Fibroblast of the conjunctiva (primary cell): ENCODE measurements at regions not wholly inside any gene's neighbourhood (a gene's known extent, or its start where the extent isn't known, plus 50 kb on each side); places are given as distances from the start of the nearest gene placed in this dataset.
A peak's percentile ranks its signal among the peaks of the same experiment; 100 is the strongest.
"Not testable (repeated sequence)": the region's sequence is repeated elsewhere in the genome, so short reads cannot be mapped to it uniquely, and the experiment has no call there.

Experiments used
- DNase-seq: peaks from one replicate; pipeline ENCODE4 v3.0.0-alpha.2; 2010; ENCODE audit warnings: low read depth

DNA sequence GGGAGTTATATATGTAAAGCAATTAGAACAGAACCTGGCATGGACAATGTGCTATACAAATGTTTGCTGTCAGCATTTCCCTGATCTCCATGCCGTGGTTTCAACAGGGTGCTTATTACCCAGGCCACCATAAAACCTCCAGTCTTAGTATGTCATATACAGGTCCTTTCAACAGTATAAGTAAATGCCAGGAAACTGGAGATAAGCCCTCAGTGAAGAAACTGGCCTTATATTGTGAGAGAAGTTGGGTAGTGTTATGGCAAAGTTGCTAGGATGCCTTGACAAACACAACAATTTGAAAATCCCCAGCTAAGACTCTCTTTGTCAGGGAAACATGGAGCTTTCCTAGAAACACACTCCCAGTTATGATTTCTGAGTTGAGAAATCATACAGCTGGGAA, 850.2 kb upstream of the ADAMTS5 start:
- DNase-seq: peak; percentile 5

DNA sequence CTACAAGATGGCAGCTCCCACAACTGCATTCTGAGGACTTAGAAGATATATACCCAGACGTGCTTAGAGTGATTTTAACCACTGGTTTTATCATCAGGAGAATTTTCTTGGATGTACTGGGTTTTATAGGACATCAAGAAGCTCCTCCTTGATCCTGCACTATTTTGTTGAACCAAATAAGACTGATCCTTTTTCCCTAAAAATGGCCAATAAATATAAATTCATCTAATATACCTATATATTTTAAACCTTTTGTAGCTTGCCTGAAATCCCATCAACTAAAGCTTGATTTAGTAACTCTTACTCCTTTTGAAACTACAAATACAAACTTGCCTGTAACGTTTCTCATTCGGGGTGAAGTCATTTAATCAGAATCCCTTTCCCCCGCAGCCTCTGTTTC, 849.4 kb upstream of the ADAMTS5 start:
- no peak for DNase-seq

DNA sequence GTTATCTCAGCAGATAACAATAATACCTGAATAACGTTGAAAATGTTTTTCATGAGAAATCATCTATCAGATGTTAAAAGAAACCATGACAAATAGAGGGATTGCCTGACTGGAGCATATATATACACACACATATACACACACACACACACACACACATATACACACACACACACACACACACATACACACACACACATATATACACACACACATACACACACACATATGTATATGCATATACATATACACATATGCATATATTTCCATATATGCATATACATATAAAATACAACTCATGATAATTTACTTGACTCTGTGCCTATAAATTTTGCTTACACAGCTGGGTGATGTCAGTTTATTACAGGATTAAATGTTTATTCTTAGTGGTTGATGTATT, 847.3 kb upstream of the ADAMTS5 start:
- DNase-seq: no peak

DNA sequence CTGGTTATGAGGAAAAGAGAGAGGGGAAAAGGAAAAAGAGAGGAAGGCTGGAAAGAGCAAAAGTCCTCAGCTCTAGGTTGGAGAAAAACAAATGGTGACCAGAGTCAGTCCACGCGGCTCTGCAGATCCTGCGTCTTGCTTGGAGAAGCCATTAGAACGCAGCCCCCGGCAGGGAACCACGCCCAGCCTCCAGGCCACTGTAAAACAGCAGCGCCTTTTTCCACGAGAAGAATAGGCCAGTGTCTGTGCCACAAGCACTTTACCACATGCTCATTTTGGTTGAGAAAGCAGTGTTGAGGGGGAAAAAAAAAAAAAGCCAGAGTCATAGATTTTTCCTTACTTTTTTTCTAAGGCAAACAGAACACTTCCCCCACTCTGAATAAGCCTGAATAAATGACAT, 846.9 kb upstream of the ADAMTS5 start:
- DNase-seq: no peak

DNA sequence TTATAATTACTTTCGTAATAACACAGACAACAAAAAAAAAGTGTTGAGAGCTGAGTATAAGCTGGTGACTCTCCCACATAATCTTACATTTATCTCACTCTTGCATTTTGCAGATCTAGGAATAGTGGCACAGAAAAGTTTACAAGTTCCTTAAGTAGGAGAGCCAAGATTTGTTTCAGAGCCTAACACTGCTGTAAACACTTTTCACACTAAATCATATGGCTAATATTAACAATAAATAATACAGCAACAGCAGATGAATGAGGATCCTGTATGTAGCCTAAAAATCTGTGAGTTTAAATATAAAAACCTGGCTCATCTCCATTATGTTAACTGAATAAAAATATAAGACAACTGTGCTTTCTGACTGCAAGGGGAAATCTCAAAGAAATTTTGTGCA, 846.5 kb upstream of the ADAMTS5 start:
- DNase-seq: no peak

GRCh38 chr21:27812279-27812678, 845.4 kb upstream of the ADAMTS5 start:
- no peak for DNase-seq

DNA sequence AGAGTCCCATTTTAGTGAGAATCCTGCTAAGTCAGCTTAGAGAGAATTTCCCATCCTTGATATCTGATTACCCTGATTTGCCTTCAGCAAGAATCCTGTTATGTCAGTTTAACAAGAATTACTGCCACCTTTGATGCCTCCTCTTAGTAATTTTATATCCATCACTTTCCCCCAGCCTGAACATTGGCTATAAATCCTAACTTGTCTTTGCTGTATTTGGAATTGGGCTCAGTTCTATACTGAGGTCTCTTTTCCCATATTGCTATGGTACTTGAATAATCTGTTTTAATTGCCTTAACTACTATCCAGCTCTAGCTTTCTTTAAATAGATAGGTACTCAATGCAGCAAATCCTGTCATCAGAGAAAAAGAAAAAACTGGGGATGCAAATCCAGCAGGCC, 842.0 kb upstream of the ADAMTS5 start:
- no peak for DNase-seq

- no peak for DNase-seq
These were observed 840.7 kb upstream of the ADAMTS5 start for GRCh38 chr21:27807596-27807995.

DNA sequence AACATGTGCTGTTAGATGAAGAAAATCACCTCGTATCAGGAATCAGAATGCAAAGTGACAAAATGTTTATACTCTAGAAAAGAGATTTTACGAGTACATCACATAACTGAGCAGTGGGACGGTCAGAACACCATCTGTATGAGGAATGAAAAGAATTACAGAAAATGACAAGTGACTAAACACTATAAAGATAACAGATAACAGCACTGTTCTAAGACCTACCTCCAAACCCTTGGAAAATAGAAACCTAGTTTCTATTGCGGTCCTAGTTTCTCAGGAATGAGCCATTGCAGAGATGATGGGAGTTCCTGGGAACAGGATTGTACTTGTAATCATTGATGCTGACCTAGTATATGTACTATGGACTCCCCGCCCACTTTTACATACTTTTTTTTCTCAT, 839.4 kb upstream of the ADAMTS5 start:
- DNase-seq: no peak

DNA sequence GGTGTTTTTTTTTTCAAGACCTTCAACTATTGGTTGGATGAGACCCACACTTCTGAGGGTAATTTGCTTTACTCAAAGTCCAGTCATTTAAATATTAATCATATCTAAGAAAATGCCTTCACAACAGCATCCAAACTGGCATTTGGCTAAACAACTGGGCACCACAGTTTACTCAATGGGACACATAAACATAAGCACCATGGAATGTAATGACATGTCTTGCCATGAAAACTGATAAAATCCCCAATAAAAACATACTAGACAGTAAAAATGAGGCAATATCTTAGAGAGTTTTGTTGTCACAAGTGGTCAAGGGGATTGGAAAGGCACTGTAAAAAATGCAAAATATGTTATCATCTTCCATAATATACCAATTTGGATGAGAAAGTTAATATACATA, 838.8 kb upstream of the ADAMTS5 start:
- no peak for DNase-seq

DNA sequence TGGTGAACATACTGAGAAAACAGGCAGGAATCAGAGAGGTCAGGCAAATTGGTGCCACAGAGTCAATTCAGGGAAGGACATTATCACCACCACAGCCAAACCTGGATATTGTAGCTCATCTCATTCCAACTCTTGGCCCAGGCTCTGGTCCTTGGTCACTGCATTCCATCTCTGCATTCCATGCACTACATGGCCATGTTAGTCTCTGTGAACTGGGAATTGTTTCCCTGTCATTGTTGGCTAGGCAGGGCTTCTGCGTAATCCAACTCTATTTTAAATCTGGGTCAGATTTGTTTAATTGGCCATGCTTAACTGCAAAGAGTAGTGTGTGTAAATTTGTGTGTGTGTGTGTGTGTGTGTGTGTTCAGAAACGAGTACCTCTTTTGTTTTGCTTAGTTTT, 837.6 kb upstream of the ADAMTS5 start:
- no peak for DNase-seq

- no peak for DNase-seq
These were observed 836.7 kb upstream of the ADAMTS5 start for GRCh38 chr21:27803571-27803970.

DNA sequence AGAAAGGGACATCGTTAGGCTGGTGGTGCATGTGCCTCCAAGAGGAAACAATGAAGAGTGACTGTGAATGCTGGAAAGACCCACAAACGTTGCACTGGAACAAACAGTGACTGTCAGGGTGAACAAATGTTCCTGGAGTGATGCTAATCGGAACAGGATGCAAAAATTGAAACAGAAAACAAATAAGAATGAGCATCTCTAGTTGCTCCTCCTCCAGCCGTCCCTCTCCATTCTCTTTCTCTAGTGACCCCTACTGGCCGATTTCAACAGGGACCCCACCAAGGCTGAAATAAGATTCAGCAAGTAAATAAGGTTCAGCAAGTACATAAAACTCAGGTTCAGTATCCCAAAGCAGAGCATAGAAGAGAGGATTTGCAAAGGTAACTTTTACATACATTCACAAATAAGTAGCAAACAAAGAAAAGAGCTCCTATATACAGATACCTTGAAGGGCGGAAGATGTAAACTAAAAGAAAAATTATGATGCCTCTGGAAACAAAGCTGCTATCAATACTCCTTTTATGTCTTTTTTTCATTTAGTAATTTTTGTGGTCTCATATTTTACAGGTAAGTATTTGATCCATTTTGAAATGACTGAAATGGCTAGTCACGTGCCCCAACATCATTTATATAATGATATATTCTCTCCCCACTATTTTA, 836.1 kb upstream of the ADAMTS5 start:
- DNase-seq: no peak

GRCh38 chr21:27799861-27800260, 833.0 kb upstream of the ADAMTS5 start:
- DNase-seq: no peak

- no peak for DNase-seq
These were observed 829.2 kb upstream of the ADAMTS5 start for GRCh38 chr21:27796106-27796505.

GRCh38 chr21:27795418-27795817, 828.5 kb upstream of the ADAMTS5 start:
- DNase-seq: no peak

DNA sequence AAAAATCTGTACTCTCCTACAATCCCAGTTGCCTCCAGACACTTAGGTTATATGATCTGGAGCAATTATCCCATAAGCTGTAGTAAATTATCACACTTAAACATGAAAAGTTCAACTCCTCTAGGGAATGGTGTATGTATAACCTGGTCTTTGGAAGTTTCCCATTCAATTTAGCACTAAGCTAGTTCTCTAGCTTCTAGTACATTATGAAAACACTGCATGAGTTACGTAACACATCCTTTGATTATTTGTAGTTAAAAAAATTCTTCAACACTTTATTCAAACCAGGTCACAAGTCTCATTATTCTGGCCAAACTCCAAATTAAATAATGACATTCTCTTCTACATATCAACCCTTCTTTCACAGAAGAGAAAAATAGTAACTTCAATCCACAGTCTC, 827.0 kb upstream of the ADAMTS5 start:
- DNase-seq: no peak

DNA sequence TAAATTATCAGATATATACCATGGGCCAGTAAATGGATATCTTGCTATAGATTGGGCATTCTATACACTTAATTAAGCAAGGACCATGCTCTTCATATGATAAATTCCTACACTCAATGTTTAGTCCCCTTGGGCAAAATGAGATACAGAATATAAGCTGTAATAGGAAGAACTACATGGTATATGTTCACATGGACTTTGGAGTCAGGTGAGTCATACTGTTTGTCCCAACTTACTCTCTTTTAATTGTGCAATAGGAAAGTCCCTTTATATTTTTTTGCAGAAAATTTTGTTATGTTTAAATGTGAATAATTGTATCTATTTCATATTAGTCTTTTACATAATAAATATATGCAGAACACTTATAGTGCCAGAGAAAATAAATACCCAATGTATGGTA, 820.2 kb upstream of the ADAMTS5 start:
- no peak for DNase-seq

- no peak for DNase-seq
These were observed 812.7 kb upstream of the ADAMTS5 start for GRCh38 chr21:27779606-27780005.

- peak; percentile 33 for DNase-seq
These were observed 810.2 kb upstream of the ADAMTS5 start for GRCh38 chr21:27776925-27777553.

GRCh38 chr21:27772816-27773215, 805.9 kb upstream of the ADAMTS5 start:
- DNase-seq: no peak

- DNase-seq: no peak
These were observed 805.1 kb upstream of the ADAMTS5 start for GRCh38 chr21:27771938-27772483.

DNA sequence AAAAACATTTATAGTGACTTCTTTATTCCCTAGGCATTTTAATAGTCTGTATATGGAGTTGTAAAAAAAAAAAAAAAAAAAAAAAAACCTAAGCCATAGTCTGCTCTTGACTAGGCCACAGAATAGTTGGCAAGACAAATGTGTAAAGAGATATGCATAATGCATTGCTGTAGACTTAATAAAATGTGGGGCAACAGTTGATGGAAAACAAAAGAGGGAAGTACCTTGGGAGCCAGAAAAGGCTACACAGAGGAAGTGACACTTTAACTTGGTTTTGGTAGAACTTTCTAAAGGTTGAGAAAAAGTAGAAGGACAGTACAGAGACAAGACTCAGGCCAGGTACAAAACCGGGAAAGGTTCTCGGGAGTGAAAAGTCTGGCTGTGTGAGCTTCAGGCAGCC, 802.9 kb upstream of the ADAMTS5 start:
- DNase-seq: no peak

- DNase-seq: not testable (repeated sequence)
These were observed 801.3 kb upstream of the ADAMTS5 start for GRCh38 chr21:27768046-27768637.
